Lower leg skin (tissue), 3 donors: ENCODE measurements at regions not wholly inside any gene's neighbourhood (a gene's known extent, or its start where the extent isn't known, plus 50 kb on each side); places are given as distances from the start of the nearest gene placed in this dataset.

Source experiments
- POLR2A ChIP-seq, 2 donors: fragments of 450-650 bp; IDR thresholded peaks; one replicate each; pipeline ENCODE4 v1.6.1; 2016 to 2017; ENCODE audit warnings: antibody characterized with exemption in 2 of 2, mild to moderate bottlenecking in 1 of 2, moderate library complexity in 1 of 2
- TF ChIP-seq, protein P1 (sequence below), 3 donors: fragments of 450-650 bp; IDR thresholded peaks; one replicate each; pipeline ENCODE4 v1.5.1; 2016; ENCODE audit warnings: antibody characterized with exemption in 3 of 3, mild to moderate bottlenecking in 3 of 3, moderate library complexity in 2 of 3

- TF ChIP-seq, protein P1, sequence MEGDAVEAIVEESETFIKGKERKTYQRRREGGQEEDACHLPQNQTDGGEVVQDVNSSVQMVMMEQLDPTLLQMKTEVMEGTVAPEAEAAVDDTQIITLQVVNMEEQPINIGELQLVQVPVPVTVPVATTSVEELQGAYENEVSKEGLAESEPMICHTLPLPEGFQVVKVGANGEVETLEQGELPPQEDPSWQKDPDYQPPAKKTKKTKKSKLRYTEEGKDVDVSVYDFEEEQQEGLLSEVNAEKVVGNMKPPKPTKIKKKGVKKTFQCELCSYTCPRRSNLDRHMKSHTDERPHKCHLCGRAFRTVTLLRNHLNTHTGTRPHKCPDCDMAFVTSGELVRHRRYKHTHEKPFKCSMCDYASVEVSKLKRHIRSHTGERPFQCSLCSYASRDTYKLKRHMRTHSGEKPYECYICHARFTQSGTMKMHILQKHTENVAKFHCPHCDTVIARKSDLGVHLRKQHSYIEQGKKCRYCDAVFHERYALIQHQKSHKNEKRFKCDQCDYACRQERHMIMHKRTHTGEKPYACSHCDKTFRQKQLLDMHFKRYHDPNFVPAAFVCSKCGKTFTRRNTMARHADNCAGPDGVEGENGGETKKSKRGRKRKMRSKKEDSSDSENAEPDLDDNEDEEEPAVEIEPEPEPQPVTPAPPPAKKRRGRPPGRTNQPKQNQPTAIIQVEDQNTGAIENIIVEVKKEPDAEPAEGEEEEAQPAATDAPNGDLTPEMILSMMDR (IDR thresholded peaks at IDR 0.05), result no peak
- no peak for TF ChIP-seq POLR2A (IDR thresholded peaks at IDR 0.05)
These were observed 150.0 kb upstream of the GALNT5 start for GRCh38 chr2:157107460-157107859.
